H1 (cell line): ENCODE measurements at regions not wholly inside any gene's neighbourhood (a gene's known extent, or its start where the extent isn't known, plus 50 kb on each side); places are given as distances from the start of the nearest gene placed in this dataset.

Experiments
- FOSL1 ChIP-seq: IDR thresholded peaks from 2 replicates; pipeline ENCODE4 v1.6.1; 2011; ENCODE audit warnings: mild to moderate bottlenecking, low read depth, low read length, moderate library complexity; ENCODE audit not compliant: insufficient read depth
- SUZ12 ChIP-seq: fragments of 200-600 bp; sonication (generic); IDR thresholded peaks from 2 replicates; pipeline ENCODE4 v1.6.1; 2012; ENCODE audit warnings: mild to moderate bottlenecking, inconsistent platforms, low read length, moderate library complexity, mixed read lengths
- ZNF274 ChIP-seq: IDR thresholded peaks from 2 replicates; pipeline ENCODE4 v1.7.0; 2012; ENCODE audit warnings: low read length, borderline replicate concordance; ENCODE audit errors: extremely low read depth

DNA sequence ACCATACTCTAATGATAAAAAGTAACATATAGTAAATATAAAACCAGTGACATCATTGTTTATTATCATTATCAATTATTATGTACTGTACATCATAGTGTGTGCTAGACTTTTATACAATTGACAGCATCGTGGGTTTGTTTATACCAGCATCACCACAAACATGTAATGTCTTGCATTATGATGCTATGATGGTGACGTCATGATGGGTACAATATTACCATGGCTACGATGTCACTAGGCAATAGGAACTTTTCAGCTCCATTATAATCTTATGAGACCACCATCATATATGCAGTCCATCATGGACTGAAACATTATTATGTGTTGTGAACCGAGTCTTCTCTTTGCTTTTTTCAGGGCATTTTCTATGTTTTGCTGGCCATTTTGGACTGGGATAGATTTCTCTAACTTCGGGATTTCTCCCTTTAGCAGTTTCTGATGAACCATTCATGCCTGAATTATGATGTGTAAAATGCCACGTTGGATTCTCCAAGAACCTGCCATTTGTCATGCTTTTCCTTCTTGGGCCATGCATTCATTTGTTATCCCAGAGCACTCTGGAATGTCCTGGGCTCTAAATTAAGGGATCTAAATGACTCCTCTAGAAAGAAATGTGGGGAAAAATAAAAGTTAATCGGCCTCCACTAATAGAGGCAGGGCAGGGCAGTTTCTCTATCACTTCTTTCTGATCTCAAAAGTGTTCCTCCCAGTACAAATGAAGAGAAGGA, 325.6 kb upstream of the TNP1 start (continued):
- no peak for TF ChIP-seq ZNF274
- no peak for TF ChIP-seq SUZ12
- no peak for TF ChIP-seq FOSL1
- TF ChIP-seq, all 59 proteins: peak for 0
